Neural progenitor cell (in vitro differentiated cells): ENCODE measurements at regions not wholly inside any gene's neighbourhood (a gene's known extent, or its start where the extent isn't known, plus 50 kb on each side); places are given as distances from the start of the nearest gene placed in this dataset.

Experiments
- CTCF ChIP-seq: fragments of 200-600 bp; sonication (generic); IDR thresholded peaks from 2 replicates; pipeline ENCODE4 v1.5.1; 2017; ENCODE audit warnings: antibody characterized with exemption, mild to moderate bottlenecking
- EZH2 ChIP-seq: fragments of 200-600 bp; sonication (generic); IDR thresholded peaks from 2 replicates; pipeline ENCODE4 v1.6.1; 2017; ENCODE audit warnings: antibody characterized with exemption, mild to moderate bottlenecking, moderate library complexity

DNA sequence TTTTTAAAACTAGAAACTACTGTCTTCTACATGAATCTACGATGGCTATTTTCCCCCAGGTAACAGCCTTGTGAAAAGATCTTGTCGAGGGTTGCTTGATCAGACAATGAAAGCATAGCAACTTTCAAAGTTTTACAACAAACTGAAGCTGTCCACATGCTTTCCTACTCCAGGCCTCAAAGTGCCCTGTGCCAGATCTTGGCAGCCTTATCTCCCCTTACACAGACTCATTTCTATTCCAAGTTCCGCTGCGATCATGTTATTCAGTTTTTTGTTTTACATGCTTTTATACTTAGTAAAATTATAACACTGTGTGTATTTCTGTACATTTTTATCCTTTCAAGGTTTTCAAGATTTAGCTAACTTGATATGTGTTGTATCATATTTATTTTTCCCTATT is 661.7 kb upstream of the SORCS1 start:
- TF ChIP-seq CTCF = no peak
- TF ChIP-seq EZH2 = no peak
